OCI-LY1 (cell line): ENCODE measurements at regions not wholly inside any gene's neighbourhood (a gene's known extent, or its start where the extent isn't known, plus 50 kb on each side); places are given as distances from the start of the nearest gene placed in this dataset.

Source experiments
- EZH2 ChIP-seq: fragments of 200-600 bp; sonication (generic), shearing (Covaris generic); IDR thresholded peaks from 2 replicates; pipeline ENCODE4 v1.8.0; 2017; ENCODE audit warnings: borderline replicate concordance, mixed run types, mild to moderate bottlenecking, antibody characterized with exemption, low read length, moderate library complexity, mixed read lengths
- TF ChIP-seq, protein P1 (sequence below): fragments of 200-600 bp; sonication (generic), shearing (Covaris generic); IDR thresholded peaks from 2 replicates; pipeline ENCODE4 v1.5.1; 2017; ENCODE audit warnings: mild to moderate bottlenecking, antibody characterized with exemption, low read length, moderate library complexity, mixed read lengths

DNA sequence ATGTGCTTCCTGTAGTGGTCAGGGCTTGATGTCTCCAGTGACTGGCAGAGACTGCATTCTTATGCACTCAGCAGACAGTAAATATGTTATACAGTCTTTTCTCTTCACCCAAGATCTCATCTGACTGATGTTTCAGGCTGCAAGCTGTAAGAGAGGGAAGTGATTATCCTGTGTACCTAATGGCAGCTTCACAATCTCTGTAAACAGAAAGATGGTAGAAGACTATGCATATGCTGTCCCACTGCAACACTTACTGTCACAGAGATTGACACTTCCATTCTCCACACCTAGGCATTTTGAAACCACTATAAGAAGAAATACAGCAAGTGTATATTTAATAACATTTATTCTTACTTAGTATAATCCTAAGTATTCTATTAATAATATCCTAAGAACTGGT is 97.6 kb upstream of the ANXA1 start:
- TF ChIP-seq, protein P1, sequence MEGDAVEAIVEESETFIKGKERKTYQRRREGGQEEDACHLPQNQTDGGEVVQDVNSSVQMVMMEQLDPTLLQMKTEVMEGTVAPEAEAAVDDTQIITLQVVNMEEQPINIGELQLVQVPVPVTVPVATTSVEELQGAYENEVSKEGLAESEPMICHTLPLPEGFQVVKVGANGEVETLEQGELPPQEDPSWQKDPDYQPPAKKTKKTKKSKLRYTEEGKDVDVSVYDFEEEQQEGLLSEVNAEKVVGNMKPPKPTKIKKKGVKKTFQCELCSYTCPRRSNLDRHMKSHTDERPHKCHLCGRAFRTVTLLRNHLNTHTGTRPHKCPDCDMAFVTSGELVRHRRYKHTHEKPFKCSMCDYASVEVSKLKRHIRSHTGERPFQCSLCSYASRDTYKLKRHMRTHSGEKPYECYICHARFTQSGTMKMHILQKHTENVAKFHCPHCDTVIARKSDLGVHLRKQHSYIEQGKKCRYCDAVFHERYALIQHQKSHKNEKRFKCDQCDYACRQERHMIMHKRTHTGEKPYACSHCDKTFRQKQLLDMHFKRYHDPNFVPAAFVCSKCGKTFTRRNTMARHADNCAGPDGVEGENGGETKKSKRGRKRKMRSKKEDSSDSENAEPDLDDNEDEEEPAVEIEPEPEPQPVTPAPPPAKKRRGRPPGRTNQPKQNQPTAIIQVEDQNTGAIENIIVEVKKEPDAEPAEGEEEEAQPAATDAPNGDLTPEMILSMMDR, result no peak
- no peak for TF ChIP-seq EZH2
